ENCODE measurements at regions not wholly inside any gene's neighbourhood (a gene's known extent, or its start where the extent isn't known, plus 50 kb on each side); places are given as distances from the start of the nearest gene placed in this dataset.

GRCh38 chr1:98400446-98400845 lies 261.1 kb upstream of the SNX7 start:
- no peak for TF ChIP-seq CTCF (conservative IDR thresholded peaks at IDR 0.05; ENCODE audit: low read depth)

GRCh38 chr1:98399218-98399617 lies 262.3 kb upstream of the SNX7 start:
- H3K27ac ChIP-seq = no peak overlapping the region
- no peak for DNase-seq (ENCODE audit: low spot score)
- CTCF ChIA-PET = no interaction called here
- TF ChIP-seq CTCF (conservative IDR thresholded peaks at IDR 0.05; ENCODE audit: low read depth) = no peak
- POLR2A ChIA-PET (ENCODE audit: low non-redundant PET) = no interaction called here

More at GRCh38 chr1:98400446-98400845, 261.1 kb upstream of the SNX7 start:
- no peak for DNase-seq (ENCODE audit: low spot score)
- ChIA-PET CTCF (no interaction called here), POLR2A (ENCODE audit: low non-redundant PET) (no interaction called here)
- no peak overlapping the region for H3K27ac ChIP-seq

- CTCF ChIA-PET = no interaction called here
- H3K27ac ChIP-seq = no peak overlapping the region
- no peak for TF ChIP-seq CTCF (conservative IDR thresholded peaks at IDR 0.05; ENCODE audit: low read depth)
These were observed 262.9 kb upstream of the SNX7 start for GRCh38 chr1:98398649-98399048.

GRCh38 chr1:98398092-98398491 lies 263.4 kb upstream of the SNX7 start:
- TF ChIP-seq CTCF (conservative IDR thresholded peaks at IDR 0.05; ENCODE audit: low read depth) = no peak
- DNase-seq (ENCODE audit: low spot score) = no peak
- no peak overlapping the region for H3K27ac ChIP-seq
- CTCF ChIA-PET = no interaction called here
- POLR2A ChIA-PET (ENCODE audit: low non-redundant PET) = no interaction called here

More at GRCh38 chr1:98398649-98399048, 262.9 kb upstream of the SNX7 start:
- POLR2A ChIA-PET (ENCODE audit: low non-redundant PET) = no interaction called here
- no peak for DNase-seq (ENCODE audit: low spot score)

- no peak for TF ChIP-seq CTCF (conservative IDR thresholded peaks at IDR 0.05; ENCODE audit: low read depth)
- H3K27ac ChIP-seq = no peak overlapping the region
- CTCF ChIA-PET = no interaction called here
- POLR2A ChIA-PET (ENCODE audit: low non-redundant PET) = no interaction called here
- no peak for DNase-seq (ENCODE audit: low spot score)
These were observed 267.8 kb upstream of the SNX7 start for GRCh38 chr1:98393719-98394118.

GRCh38 chr1:98391175-98391574 lies 270.3 kb upstream of the SNX7 start:
- no peak for DNase-seq (ENCODE audit: low spot score)
- ChIA-PET CTCF (no interaction called here), POLR2A (ENCODE audit: low non-redundant PET) (no interaction called here)
- no peak overlapping the region for H3K27ac ChIP-seq
- TF ChIP-seq CTCF (conservative IDR thresholded peaks at IDR 0.05; ENCODE audit: low read depth) = no peak

- no peak for DNase-seq (ENCODE audit: low spot score)
- POLR2A ChIA-PET (ENCODE audit: low non-redundant PET) = no interaction called here
- no peak overlapping the region for H3K27ac ChIP-seq
- CTCF ChIA-PET = no interaction called here
- no peak for TF ChIP-seq CTCF (conservative IDR thresholded peaks at IDR 0.05; ENCODE audit: low read depth)
These were observed 271.7 kb upstream of the SNX7 start for GRCh38 chr1:98389809-98390208.

Data from RWPE1 (cell line).